Caco-2 (cell line): ENCODE measurements at regions not wholly inside any gene's neighbourhood (a gene's known extent, or its start where the extent isn't known, plus 50 kb on each side); places are given as distances from the start of the nearest gene placed in this dataset.

Experiments used
- BruUV-seq: library from RNA; stranded (reverse); fragments of 400-500 nt; replicated peaks from 2 replicates; lab custom pipeline; 2021; lab: Mats Ljungman, UMichigan
- CTCF ChIA-PET: fragments of 300-600 bp; sonication (Branson Sonifier 250); formaldehyde crosslinking; loops from one replicate; lab custom pipeline; 2022; ENCODE audit warnings: antibody characterized with exemption; lab: Charles Lee
- POLR2A ChIA-PET: fragments of 300-600 bp; sonication (Branson Sonifier 250); formaldehyde crosslinking; loops from one replicate; lab custom pipeline; 2022; ENCODE audit warnings: antibody characterized with exemption; lab: Charles Lee
- DNase-seq, 2 experiments: peaks; one replicate each; pipeline versions ENCODE4 v3.0.0 to v3.0.0-alpha.2; 2020 to 2022
- H3K27me3 ChIP-seq: replicated peaks from 2 replicates; pipeline ENCODE4 v1.6.0; 2011; ENCODE audit warnings: low read length; ENCODE audit not compliant: control insufficient read depth, insufficient read depth
- H3K36me3 ChIP-seq: 2 replicates; pipeline ENCODE4 v1.5.1; 2011; ENCODE audit warnings: low read length; ENCODE audit not compliant: control insufficient read depth, insufficient read depth
- H3K4me1 ChIP-seq: fragments of 250-450 bp; sonication (Bioruptor Pico); 2 replicates; pipeline ENCODE4 v1.5.1; 2020; ENCODE audit warnings: mild to moderate bottlenecking
- H3K4me3 ChIP-seq: 2 replicates; pipeline ENCODE4 v1.5.1; 2011; ENCODE audit warnings: low read depth, mild to moderate bottlenecking, control low read depth, low read length
- H3K9me3 ChIP-seq: fragments of 250-450 bp; sonication (Bioruptor Pico); 2 replicates; pipeline ENCODE4 v1.5.1; 2020; ENCODE audit warnings: mild to moderate bottlenecking, moderate library complexity
- H3K27ac Mint-ChIP-seq: one replicate; pipeline ENCODE4 v1.8.0; 2022; ENCODE audit warnings: mixed read lengths; ENCODE audit not compliant: unreplicated experiment
- H3K27me3 Mint-ChIP-seq: one replicate; pipeline ENCODE4 v1.8.0; 2022; ENCODE audit warnings: mixed read lengths; ENCODE audit not compliant: insufficient read depth, unreplicated experiment
- H3K36me3 Mint-ChIP-seq: one replicate; pipeline ENCODE4 v1.8.0; 2022; ENCODE audit warnings: mild to moderate bottlenecking, mixed read lengths; ENCODE audit not compliant: insufficient read depth, unreplicated experiment
- H3K4me1 Mint-ChIP-seq: one replicate; pipeline ENCODE4 v1.8.0; 2022; ENCODE audit warnings: low read depth, mixed read lengths; ENCODE audit not compliant: unreplicated experiment
- H3K4me3 Mint-ChIP-seq: one replicate; pipeline ENCODE4 v1.8.0; 2022; ENCODE audit warnings: mild to moderate bottlenecking, moderate library complexity, mixed read lengths; ENCODE audit not compliant: unreplicated experiment
- H3K9me3 Mint-ChIP-seq: one replicate; pipeline ENCODE4 v1.8.0; 2022; ENCODE audit warnings: mixed read lengths; ENCODE audit not compliant: unreplicated experiment
- CTCF ChIP-seq, 2 experiments: fragments of 200-600 bp in 1 of 2; IDR thresholded peaks; 1 replicate in 1 of 2; 2 replicates in 1 of 2; pipeline versions ENCODE4 v1.5.1 to v1.8.0; 2011 to 2022; ENCODE audit warnings: antibody characterized with exemption in 1 of 2, control low read depth in 1 of 2, inconsistent platforms in 1 of 2, low read depth in 1 of 2, low read length in 1 of 2, mild to moderate bottlenecking in 1 of 2, moderate library complexity in 1 of 2; ENCODE audit not compliant: insufficient read depth in 1 of 2, severe bottlenecking in 1 of 2, unreplicated experiment in 1 of 2
- intact Hi-C: fragments of 100-400 bp; cut with micrococcal nuclease; formaldehyde crosslinking; loops from one replicate; pipeline ENCODE4 v1.10.0; 2022; ENCODE audit not compliant: unreplicated experiment

- Mint-ChIP-seq H3K4me3 (no peak overlapping the region), H3K4me1 (no peaks in the 10 kb centered on the region), H3K36me3 (no peaks in the 10 kb centered on the region), H3K9me3 (no peaks in the 10 kb centered on the region), H3K27me3 (peaks cover 9% of the 10 kb centered on the region), H3K27ac (no peak overlapping the region)
- no peak for DNase-seq
- ChIA-PET CTCF (no interaction called here), POLR2A (no interaction called here)
- H3K4me1 ChIP-seq, result no peaks in the 10 kb centered on the region
- intact Hi-C loops, result no loop called here
- H3K36me3 ChIP-seq, result no peaks in the 10 kb centered on the region
- no peak for TF ChIP-seq CTCF (IDR thresholded peaks at IDR 0.05; ENCODE audit: insufficient read depth in 1 of 2, low read depth in 1 of 2, low read length in 1 of 2, severe bottlenecking in 1 of 2, unreplicated experiment in 1 of 2)
- no TSS peak for BruUV-seq
- no peaks in the 10 kb centered on the region for H3K27me3 ChIP-seq
- no peaks in the 10 kb centered on the region for H3K9me3 ChIP-seq
- H3K4me3 ChIP-seq, result no peak overlapping the region
Observed at GRCh38 chr2:237235383-237236095, 149.8 kb downstream of the COPS8 start.

GRCh38 chr2:237236188-237236587 is 150.5 kb downstream of the COPS8 start:
- Mint-ChIP-seq H3K36me3 (no peaks in the 10 kb centered on the region), H3K4me1 (no peaks in the 10 kb centered on the region), H3K27ac (no peak overlapping the region), H3K4me3 (no peak overlapping the region), H3K27me3 (peaks cover 8% of the 10 kb centered on the region), H3K9me3 (no peaks in the 10 kb centered on the region)
- no peaks in the 10 kb centered on the region for H3K27me3 ChIP-seq
- ChIA-PET CTCF (no interaction called here), POLR2A (no interaction called here)
- TF ChIP-seq CTCF (IDR thresholded peaks at IDR 0.05; ENCODE audit: insufficient read depth in 1 of 2, low read depth in 1 of 2, low read length in 1 of 2, severe bottlenecking in 1 of 2, unreplicated experiment in 1 of 2), result no peak
- no TSS peak for BruUV-seq
- H3K4me1 ChIP-seq, result no peaks in the 10 kb centered on the region
- intact Hi-C loops, result no loop called here
- DNase-seq, result no peak
- H3K9me3 ChIP-seq, result no peaks in the 10 kb centered on the region
- no peaks in the 10 kb centered on the region for H3K36me3 ChIP-seq
- H3K4me3 ChIP-seq, result no peak overlapping the region

GRCh38 chr2:237238249-237238648 is 152.6 kb downstream of the COPS8 start:
- intact Hi-C loops, result no loop called here
- H3K36me3 Mint-ChIP-seq, result no peaks in the 10 kb centered on the region
- ChIA-PET CTCF (no interaction called here), POLR2A (no interaction called here)
- Histone ChIP-seq H3K27me3 (no peaks in the 10 kb centered on the region), H3K36me3 (no peaks in the 10 kb centered on the region), H3K4me3 (no peak overlapping the region), H3K4me1 (no peaks in the 10 kb centered on the region), H3K9me3 (no peaks in the 10 kb centered on the region)
- no peak for DNase-seq
- TF ChIP-seq CTCF (IDR thresholded peaks at IDR 0.05; ENCODE audit: insufficient read depth in 1 of 2, low read depth in 1 of 2, low read length in 1 of 2, severe bottlenecking in 1 of 2, unreplicated experiment in 1 of 2), result no peak
- H3K27me3 Mint-ChIP-seq, result peaks cover 3% of the 10 kb centered on the region
- H3K4me3 Mint-ChIP-seq, result no peak overlapping the region
- H3K4me1 Mint-ChIP-seq, result no peaks in the 10 kb centered on the region
- H3K9me3 Mint-ChIP-seq, result no peaks in the 10 kb centered on the region
- H3K27ac Mint-ChIP-seq, result no peak overlapping the region
- no TSS peak for BruUV-seq
